Astrocyte (in vitro differentiated cells and primary cell): ENCODE measurements at regions not wholly inside any gene's neighbourhood (a gene's known extent, or its start where the extent isn't known, plus 50 kb on each side); places are given as distances from the start of the nearest gene placed in this dataset.
A peak's percentile ranks its signal among the peaks of the same experiment; 100 is the strongest.

Source experiments
- DNase-seq: peaks from one replicate; pipeline ENCODE4 v3.0.0-alpha.2; 2010; ENCODE audit warnings: low read depth
- FAIRE-seq: peaks from 2 replicates; lab custom pipeline; 2011; peaks lifted over from hg19 to GRCh38; lab: Jason Lieb, UNC
- H2AFZ ChIP-seq: 2 replicates; pipeline ENCODE4 v1.6.0; 2012; ENCODE audit warnings: low read depth, low read length, inconsistent platforms
- H3K27ac ChIP-seq: 2 replicates; pipeline ENCODE4 v1.5.1; 2011; ENCODE audit warnings: low read depth, low read length, inconsistent platforms
- H3K27me3 ChIP-seq: 2 replicates; pipeline ENCODE4 v1.6.0; 2011; ENCODE audit warnings: low read length, inconsistent platforms; ENCODE audit not compliant: insufficient read depth
- H3K36me3 ChIP-seq: 2 replicates; pipeline ENCODE4 v1.5.1; 2011; ENCODE audit warnings: low read length, inconsistent platforms; ENCODE audit not compliant: insufficient read depth
- H3K4me1 ChIP-seq: 2 replicates; pipeline ENCODE4 v1.5.1; 2011; ENCODE audit warnings: low read length, inconsistent platforms; ENCODE audit not compliant: insufficient read depth
- H3K4me2 ChIP-seq: 2 replicates; pipeline ENCODE4 v1.6.0; 2012; ENCODE audit warnings: low read length, inconsistent platforms
- H3K4me3 ChIP-seq: 2 replicates; pipeline ENCODE4 v1.5.1; 2011; ENCODE audit warnings: low read depth, mild to moderate bottlenecking, low read length, inconsistent platforms; ENCODE audit not compliant: insufficient read depth
- H3K79me2 ChIP-seq: 2 replicates; pipeline ENCODE4 v1.6.0; 2012; ENCODE audit warnings: mild to moderate bottlenecking, low read length, inconsistent platforms; ENCODE audit not compliant: insufficient read depth
- H3K9ac ChIP-seq: 2 replicates; pipeline ENCODE4 v1.6.0; 2012; ENCODE audit warnings: mild to moderate bottlenecking, low read length, inconsistent platforms
- H3K9me3 ChIP-seq: 2 replicates; pipeline ENCODE4 v1.5.1; 2012; ENCODE audit warnings: low read depth, mild to moderate bottlenecking, low read length, inconsistent platforms; ENCODE audit not compliant: insufficient read depth
- H4K20me1 ChIP-seq: 2 replicates; pipeline ENCODE4 v1.6.0; 2012; ENCODE audit warnings: low read length, inconsistent platforms; ENCODE audit not compliant: insufficient read depth
- H3K27ac Mint-ChIP-seq: one replicate; pipeline ENCODE4 v1.8.0; 2021; ENCODE audit warnings: mild to moderate bottlenecking, mixed read lengths; ENCODE audit not compliant: unreplicated experiment
- H3K27me3 Mint-ChIP-seq: one replicate; pipeline ENCODE4 v1.8.0; 2021; ENCODE audit warnings: low read depth, mixed read lengths; ENCODE audit not compliant: unreplicated experiment
- H3K36me3 Mint-ChIP-seq: one replicate; pipeline ENCODE4 v1.8.0; 2021; ENCODE audit warnings: low read depth, mixed read lengths; ENCODE audit not compliant: unreplicated experiment
- H3K4me1 Mint-ChIP-seq: one replicate; pipeline ENCODE4 v1.8.0; 2021; ENCODE audit warnings: low read depth, mixed read lengths; ENCODE audit not compliant: unreplicated experiment
- H3K4me3 Mint-ChIP-seq: one replicate; pipeline ENCODE4 v1.8.0; 2021; ENCODE audit warnings: mild to moderate bottlenecking, moderate library complexity, mixed read lengths; ENCODE audit not compliant: unreplicated experiment
- H3K9me3 Mint-ChIP-seq: one replicate; pipeline ENCODE4 v1.8.0; 2021; ENCODE audit warnings: mild to moderate bottlenecking, mixed read lengths; ENCODE audit not compliant: unreplicated experiment
- EZH2 ChIP-seq: IDR thresholded peaks from 2 replicates; pipeline ENCODE4 v1.6.1; 2012; ENCODE audit warnings: mild to moderate bottlenecking, low read length, inconsistent platforms; ENCODE audit not compliant: insufficient read depth
- TF ChIP-seq, protein P1 (sequence below): IDR thresholded peaks from 2 replicates; pipeline ENCODE4 v1.5.1; 2011; ENCODE audit warnings: low read depth, mild to moderate bottlenecking, inconsistent platforms, low read length, moderate library complexity; ENCODE audit not compliant: insufficient read depth

DNA sequence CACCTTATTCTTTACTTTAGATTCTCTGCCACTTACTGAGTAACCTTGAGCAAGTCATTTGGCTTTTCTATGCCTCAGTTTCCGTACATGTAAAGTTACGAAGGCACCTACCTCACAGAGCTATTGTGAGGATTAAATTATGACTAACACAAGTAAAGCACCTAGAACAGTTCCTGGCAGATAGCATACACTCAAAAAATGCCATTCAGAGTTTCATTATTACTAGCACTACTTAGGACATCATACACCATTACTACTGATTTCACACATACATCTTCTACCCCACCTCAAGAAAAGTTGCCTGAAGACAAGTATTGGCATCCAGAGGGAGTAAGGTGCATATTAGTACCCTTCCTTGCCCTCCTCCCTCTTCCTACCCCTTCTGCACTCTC lies 107.8 kb downstream of the OGFRL1 start:
- Mint-ChIP-seq H3K4me3 (no peak overlapping the region), H3K27me3 (no peaks in the 10 kb centered on the region), H3K4me1 (peaks cover 25% of the 10 kb centered on the region), H3K36me3 (peaks cover 8% of the 10 kb centered on the region), H3K27ac (no peak overlapping the region), H3K9me3 (no peaks in the 10 kb centered on the region)
- H3K4me3 ChIP-seq, result no peak overlapping the region
- H3K4me2 ChIP-seq, result no peak overlapping the region
- H3K27ac ChIP-seq, result no peak overlapping the region
- no peak overlapping the region for H3K9ac ChIP-seq
- no peaks in the 10 kb centered on the region for H3K27me3 ChIP-seq
- TF ChIP-seq, protein P1, sequence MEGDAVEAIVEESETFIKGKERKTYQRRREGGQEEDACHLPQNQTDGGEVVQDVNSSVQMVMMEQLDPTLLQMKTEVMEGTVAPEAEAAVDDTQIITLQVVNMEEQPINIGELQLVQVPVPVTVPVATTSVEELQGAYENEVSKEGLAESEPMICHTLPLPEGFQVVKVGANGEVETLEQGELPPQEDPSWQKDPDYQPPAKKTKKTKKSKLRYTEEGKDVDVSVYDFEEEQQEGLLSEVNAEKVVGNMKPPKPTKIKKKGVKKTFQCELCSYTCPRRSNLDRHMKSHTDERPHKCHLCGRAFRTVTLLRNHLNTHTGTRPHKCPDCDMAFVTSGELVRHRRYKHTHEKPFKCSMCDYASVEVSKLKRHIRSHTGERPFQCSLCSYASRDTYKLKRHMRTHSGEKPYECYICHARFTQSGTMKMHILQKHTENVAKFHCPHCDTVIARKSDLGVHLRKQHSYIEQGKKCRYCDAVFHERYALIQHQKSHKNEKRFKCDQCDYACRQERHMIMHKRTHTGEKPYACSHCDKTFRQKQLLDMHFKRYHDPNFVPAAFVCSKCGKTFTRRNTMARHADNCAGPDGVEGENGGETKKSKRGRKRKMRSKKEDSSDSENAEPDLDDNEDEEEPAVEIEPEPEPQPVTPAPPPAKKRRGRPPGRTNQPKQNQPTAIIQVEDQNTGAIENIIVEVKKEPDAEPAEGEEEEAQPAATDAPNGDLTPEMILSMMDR, result no peak
- TF ChIP-seq EZH2, result no peak
- no peaks in the 10 kb centered on the region for H4K20me1 ChIP-seq
- DNase-seq (no peak), FAIRE-seq (no peak)
- H3K36me3 ChIP-seq, result peaks cover 17% of the 10 kb centered on the region
- H3K4me1 ChIP-seq, result peaks cover 21% of the 10 kb centered on the region
- no peak overlapping the region for H2AFZ ChIP-seq
- peaks cover 52% of the 10 kb centered on the region for H3K79me2 ChIP-seq
- H3K9me3 ChIP-seq, result no peaks in the 10 kb centered on the region

DNA sequence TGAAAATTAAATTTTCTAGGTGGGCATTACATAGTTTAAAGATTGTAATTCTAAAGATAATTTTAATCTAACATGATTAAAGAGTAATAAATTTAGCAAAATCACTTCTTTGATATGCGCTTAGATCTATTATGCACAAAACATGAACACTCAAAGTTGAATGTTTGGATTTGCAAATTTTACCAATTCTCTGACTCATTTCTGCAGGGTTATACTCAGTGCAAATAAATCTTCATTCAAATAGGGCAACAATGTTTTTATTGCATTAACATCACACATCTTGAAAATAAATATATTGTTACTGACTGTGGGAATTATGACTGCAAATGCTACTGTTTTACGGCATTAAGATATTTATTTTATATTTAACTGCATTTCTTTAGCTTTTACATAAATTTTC lies 110.7 kb downstream of the OGFRL1 start:
- no peak overlapping the region for H3K4me3 ChIP-seq
- H3K27me3 Mint-ChIP-seq, result no peaks in the 10 kb centered on the region
- no peaks in the 10 kb centered on the region for H3K27me3 ChIP-seq
- peaks cover 23% of the 10 kb centered on the region for H3K4me1 Mint-ChIP-seq
- H3K27ac Mint-ChIP-seq, result no peak overlapping the region
- no peak overlapping the region for H2AFZ ChIP-seq
- H3K36me3 ChIP-seq, result peaks cover 17% of the 10 kb centered on the region
- no peak overlapping the region for H3K27ac ChIP-seq
- H3K36me3 Mint-ChIP-seq, result peaks cover 4% of the 10 kb centered on the region
- no peak overlapping the region for H3K9ac ChIP-seq
- FAIRE-seq, result no peak
- no peaks in the 10 kb centered on the region for H3K9me3 ChIP-seq
- H3K4me1 ChIP-seq, result peaks cover 25% of the 10 kb centered on the region
- no peak overlapping the region for H3K4me3 Mint-ChIP-seq
- TF ChIP-seq, protein P1, result no peak
- TF ChIP-seq EZH2, result no peak
- H3K79me2 ChIP-seq, result peaks cover 63% of the 10 kb centered on the region
- no peak overlapping the region for H3K4me2 ChIP-seq
- H3K9me3 Mint-ChIP-seq, result no peaks in the 10 kb centered on the region
- no peaks in the 10 kb centered on the region for H4K20me1 ChIP-seq
- DNase-seq, result no peak

DNA sequence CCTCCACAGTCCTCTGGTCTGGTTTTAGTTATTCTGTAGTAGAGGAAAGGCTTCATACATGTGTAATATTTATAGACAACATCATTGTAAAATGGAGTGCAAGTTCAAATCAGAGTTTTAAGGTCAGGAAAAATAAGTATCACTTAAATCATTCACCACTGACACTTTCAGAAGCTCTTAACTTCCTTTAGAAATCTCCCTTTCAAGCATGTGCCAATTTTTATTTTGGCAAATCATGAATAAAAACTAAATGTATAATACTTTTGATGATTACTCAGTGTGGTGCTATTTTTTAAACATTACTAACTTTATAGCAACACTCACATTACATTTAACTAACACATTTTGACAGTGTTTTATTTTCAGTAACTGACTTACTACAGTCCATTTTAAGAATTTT lies 112.2 kb downstream of the OGFRL1 start:
- Mint-ChIP-seq H3K9me3 (no peaks in the 10 kb centered on the region), H3K27me3 (no peaks in the 10 kb centered on the region), H3K27ac (no peak overlapping the region), H3K36me3 (peaks cover 4% of the 10 kb centered on the region), H3K4me1 (peaks cover 36% of the 10 kb centered on the region), H3K4me3 (no peak overlapping the region)
- peaks cover 37% of the 10 kb centered on the region for H3K4me1 ChIP-seq
- FAIRE-seq (no peak), DNase-seq (peak; percentile 38)
- H3K4me3 ChIP-seq, result no peak overlapping the region
- no peaks in the 10 kb centered on the region for H4K20me1 ChIP-seq
- TF ChIP-seq, protein P1, result no peak
- no peak for TF ChIP-seq EZH2
- H2AFZ ChIP-seq, result no peak overlapping the region
- no peak overlapping the region for H3K4me2 ChIP-seq
- peaks cover 17% of the 10 kb centered on the region for H3K36me3 ChIP-seq
- no peaks in the 10 kb centered on the region for H3K27me3 ChIP-seq
- no peak overlapping the region for H3K9ac ChIP-seq
- peaks cover 60% of the 10 kb centered on the region for H3K79me2 ChIP-seq
- no peaks in the 10 kb centered on the region for H3K9me3 ChIP-seq
- H3K27ac ChIP-seq, result peak overlapping the region; percentile 20
